WTC11 (cell line): ENCODE measurements at regions not wholly inside any gene's neighbourhood (a gene's known extent, or its start where the extent isn't known, plus 50 kb on each side); places are given as distances from the start of the nearest gene placed in this dataset.

ENCODE experiments used
- ARID4B ChIP-seq: sonication (generic); formaldehyde crosslinking; IDR thresholded peaks from 2 replicates; pipeline ENCODE4 v1.8.0; 2023; ENCODE audit warnings: missing genetic modification reagents, mild to moderate bottlenecking, borderline replicate concordance
- CTCF ChIP-seq: fragments of 200-600 bp; IDR thresholded peaks from 2 replicates; pipeline ENCODE4 v1.8.0; 2022; ENCODE audit warnings: antibody characterized with exemption
- E2F1 ChIP-seq: sonication (generic); formaldehyde crosslinking; IDR thresholded peaks from 2 replicates; pipeline ENCODE4 v1.8.0; 2022; ENCODE audit warnings: mild to moderate bottlenecking, missing genetic modification reagents
- E2F5 ChIP-seq: sonication (generic); formaldehyde crosslinking; IDR thresholded peaks from 2 replicates; pipeline ENCODE4 v1.8.1; 2022; ENCODE audit warnings: mild to moderate bottlenecking, moderate library complexity, missing genetic modification reagents
- FOXJ3 ChIP-seq: sonication (generic); formaldehyde crosslinking; IDR thresholded peaks from 2 replicates; pipeline ENCODE4 v1.9.0; 2021; ENCODE audit warnings: missing genetic modification reagents, mild to moderate bottlenecking, borderline replicate concordance

GRCh38 chr4:17260166-17260907, 251.6 kb downstream of the QDPR start:
- TF ChIP-seq ARID4B (CRISPR knock-in tag) (no peak), FOXJ3 (no peak), CTCF (no peak), E2F5 (CRISPR knock-in tag) (no peak), E2F1 (no peak)
